ENCODE measurements at regions not wholly inside any gene's neighbourhood (a gene's known extent, or its start where the extent isn't known, plus 50 kb on each side); places are given as distances from the start of the nearest gene placed in this dataset.
"Not testable (repeated sequence)": the region's sequence is repeated elsewhere in the genome, so short reads cannot be mapped to it uniquely, and the experiment has no call there.

GRCh38 chr13:110006304-110006703, 219.9 kb upstream of the IRS2 start:
- DNase-seq = peak; percentile 78

GRCh38 chr13:110005563-110005962, 219.2 kb upstream of the IRS2 start:
- DNase-seq = no peak

- no peak for DNase-seq
These were observed 218.4 kb upstream of the IRS2 start for GRCh38 chr13:110004814-110005213.

- DNase-seq = no peak
These were observed 215.4 kb upstream of the IRS2 start for GRCh38 chr13:110001670-110002275.

- no peak for DNase-seq
These were observed 214.4 kb upstream of the IRS2 start for GRCh38 chr13:110000534-110001345.

GRCh38 chr13:109999659-110000533, 213.5 kb upstream of the IRS2 start:
- no peak for DNase-seq

GRCh38 chr13:109998684-109999533, 212.5 kb upstream of the IRS2 start:
- no peak for DNase-seq

GRCh38 chr13:109998037-109998436, 211.7 kb upstream of the IRS2 start:
- no peak for DNase-seq

- DNase-seq = not testable (repeated sequence)
These were observed 210.7 kb upstream of the IRS2 start for GRCh38 chr13:109997056-109997595.

- no peak for DNase-seq
These were observed 210.1 kb upstream of the IRS2 start for GRCh38 chr13:109996404-109996960.

- no peak for DNase-seq
These were observed 209.2 kb upstream of the IRS2 start for GRCh38 chr13:109995578-109995977.

- DNase-seq = no peak
These were observed 203.9 kb upstream of the IRS2 start for GRCh38 chr13:109990296-109990695.

- no peak for DNase-seq
These were observed 203.3 kb upstream of the IRS2 start for GRCh38 chr13:109989686-109990085.

- no peak for DNase-seq
These were observed 202.8 kb upstream of the IRS2 start for GRCh38 chr13:109989155-109989554.

GRCh38 chr13:109986851-109987250, 200.5 kb upstream of the IRS2 start:
- no peak for DNase-seq

- no peak for DNase-seq
These were observed 199.6 kb upstream of the IRS2 start for GRCh38 chr13:109985871-109986450.

GRCh38 chr13:109983447-109983846, 197.1 kb upstream of the IRS2 start:
- DNase-seq = no peak

- no peak for DNase-seq
These were observed 194.6 kb upstream of the IRS2 start for GRCh38 chr13:109981000-109981399.

- not testable (repeated sequence) for DNase-seq
These were observed 193.3 kb upstream of the IRS2 start for GRCh38 chr13:109979676-109980075.

GRCh38 chr13:109979228-109979627, 192.8 kb upstream of the IRS2 start:
- DNase-seq = no peak

- DNase-seq = no peak
These were observed 191.0 kb upstream of the IRS2 start for GRCh38 chr13:109977212-109977968.

Data from DMS153 (cell line).